Left ventricle myocardium inferior (tissue), 1 donor: ENCODE measurements at regions not wholly inside any gene's neighbourhood (a gene's known extent, or its start where the extent isn't known, plus 50 kb on each side); places are given as distances from the start of the nearest gene placed in this dataset.

ENCODE experiments used
- DNase-seq: peaks from one replicate; pipeline ENCODE4 v3.0.0-alpha.2; 2020
- H3K27ac ChIP-seq: fragments of 200-600 bp; replicated peaks from 2 replicates; pipeline ENCODE4 v1.8.0; 2021
- H3K27me3 ChIP-seq: fragments of 200-600 bp; 2 replicates; pipeline ENCODE4 v1.8.0; 2021; ENCODE audit warnings: low read depth
- H3K36me3 ChIP-seq: fragments of 200-600 bp; 2 replicates; pipeline ENCODE4 v1.8.0; 2021
- H3K4me1 ChIP-seq: fragments of 200-600 bp; 2 replicates; pipeline ENCODE4 v1.8.0; 2021
- H3K4me3 ChIP-seq: fragments of 200-600 bp; 2 replicates; pipeline ENCODE4 v1.8.0; 2021; ENCODE audit warnings: mild to moderate bottlenecking, moderate library complexity
- H3K9me3 ChIP-seq: fragments of 200-600 bp; replicated peaks from 2 replicates; pipeline ENCODE4 v1.8.0; 2021
- CTCF ChIP-seq: fragments of 200-600 bp; IDR thresholded peaks from 2 replicates; pipeline ENCODE4 v1.8.0; 2021; ENCODE audit warnings: antibody characterized with exemption, mild to moderate bottlenecking, borderline replicate concordance
- intact Hi-C: fragments of 100-400 bp; cut with micrococcal nuclease; formaldehyde crosslinking; loops from one replicate; pipeline ENCODE4 v1.11.0; 2022
- donor health status: DM: no; HTN: yes; CAD: no; lungs with severe emphysema.

- H3K4me3 ChIP-seq = no peak overlapping the region
- no peaks in the 10 kb centered on the region for H3K4me1 ChIP-seq
- H3K27ac ChIP-seq = no peak overlapping the region
- H3K27me3 ChIP-seq = no peaks in the 10 kb centered on the region
- intact Hi-C loops = no loop called here
- no peak for TF ChIP-seq CTCF
- H3K36me3 ChIP-seq = no peaks in the 10 kb centered on the region
- no peaks in the 10 kb centered on the region for H3K9me3 ChIP-seq
- DNase-seq = no peak
Measured at GRCh38 chr14:25836636-25837035, 761.2 kb downstream of the NOVA1 start.

GRCh38 chr14:25833341-25834126 lies 764.3 kb downstream of the NOVA1 start:
- Histone ChIP-seq H3K4me1 (no peaks in the 10 kb centered on the region), H3K27ac (no peak overlapping the region), H3K27me3 (no peaks in the 10 kb centered on the region), H3K36me3 (no peaks in the 10 kb centered on the region), H3K9me3 (no peaks in the 10 kb centered on the region), H3K4me3 (no peak overlapping the region)
- TF ChIP-seq CTCF = no peak
- no peak for DNase-seq
- intact Hi-C loops = no loop called here

GRCh38 chr14:25832585-25832984 lies 765.2 kb downstream of the NOVA1 start:
- no peaks in the 10 kb centered on the region for H3K4me1 ChIP-seq
- TF ChIP-seq CTCF = no peak
- H3K4me3 ChIP-seq = no peak overlapping the region
- intact Hi-C loops = no loop called here
- no peaks in the 10 kb centered on the region for H3K27me3 ChIP-seq
- H3K36me3 ChIP-seq = no peaks in the 10 kb centered on the region
- no peak for DNase-seq
- H3K27ac ChIP-seq = no peak overlapping the region
- H3K9me3 ChIP-seq = no peaks in the 10 kb centered on the region

DNA sequence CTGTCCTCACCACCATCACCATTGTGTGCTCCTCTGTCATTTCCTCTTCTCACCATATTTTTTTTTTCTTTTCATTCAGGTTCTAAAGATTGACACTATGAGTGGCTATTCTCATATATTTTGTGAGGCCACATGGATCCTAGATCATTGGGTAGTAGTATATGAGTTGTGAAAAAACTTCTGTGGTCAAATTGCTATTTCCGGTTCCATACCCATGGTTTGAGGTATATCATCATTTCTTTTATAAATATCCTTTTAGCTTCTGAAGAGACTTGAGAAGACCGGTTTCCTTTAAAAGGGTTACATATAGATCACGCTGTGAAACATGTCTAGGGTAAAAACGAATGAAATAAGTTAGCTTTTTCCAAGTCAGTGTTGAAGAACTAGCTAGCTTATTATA lies 769.3 kb downstream of the NOVA1 start:
- no peaks in the 10 kb centered on the region for H3K27me3 ChIP-seq
- no peak for DNase-seq
- intact Hi-C loops = no loop called here
- H3K27ac ChIP-seq = no peak overlapping the region
- no peaks in the 10 kb centered on the region for H3K9me3 ChIP-seq
- no peaks in the 10 kb centered on the region for H3K4me1 ChIP-seq
- no peak for TF ChIP-seq CTCF
- H3K36me3 ChIP-seq = no peaks in the 10 kb centered on the region
- no peak overlapping the region for H3K4me3 ChIP-seq

- TF ChIP-seq CTCF = no peak
- intact Hi-C loops = no loop called here
Measured at GRCh38 chr14:25826105-25826504, 771.7 kb downstream of the NOVA1 start.

More at GRCh38 chr14:25826105-25826504, 771.7 kb downstream of the NOVA1 start:
- H3K4me3 ChIP-seq = no peak overlapping the region
- H3K27me3 ChIP-seq = no peaks in the 10 kb centered on the region
- DNase-seq = no peak
- H3K36me3 ChIP-seq = no peaks in the 10 kb centered on the region
- H3K4me1 ChIP-seq = no peaks in the 10 kb centered on the region
- H3K27ac ChIP-seq = no peak overlapping the region
- no peaks in the 10 kb centered on the region for H3K9me3 ChIP-seq
